Activated T-helper 1 cell treated with anti-CD3 and anti-CD28 coated beads, Interleukin-12 subunit alpha, Interleukin-12 subunit beta, Interleukin-2, Interleukin-4 antibody, amounts not matched to agents 30 ng/mL and 10 ng/mL and 1 ng/mL, durations not matched to agents 14 hours and 24 hours and 36 hours (primary cell): ENCODE measurements at regions not wholly inside any gene's neighbourhood (a gene's known extent, or its start where the extent isn't known, plus 50 kb on each side); places are given as distances from the start of the nearest gene placed in this dataset.

Source experiments
- DNase-seq: peaks from one replicate; pipeline ENCODE4 v3.0.0; 2021; ENCODE audit warnings: low spot score
- H3K27ac Mint-ChIP-seq: one replicate; pipeline ENCODE4 v1.8.0; 2021; ENCODE audit warnings: mild to moderate bottlenecking, mixed read lengths
- H3K27me3 Mint-ChIP-seq: one replicate; pipeline ENCODE4 v1.8.0; 2022; ENCODE audit warnings: mild to moderate bottlenecking, moderate library complexity, mixed read lengths; ENCODE audit not compliant: insufficient read depth
- H3K36me3 Mint-ChIP-seq: one replicate; pipeline ENCODE4 v1.8.0; 2021; ENCODE audit warnings: low read depth, mixed read lengths
- H3K4me1 Mint-ChIP-seq: one replicate; pipeline ENCODE4 v1.8.0; 2021; ENCODE audit warnings: low read depth, mixed read lengths
- H3K4me3 Mint-ChIP-seq: one replicate; pipeline ENCODE4 v1.8.0; 2021; ENCODE audit warnings: mild to moderate bottlenecking, moderate library complexity, mixed read lengths
- H3K9me3 Mint-ChIP-seq: one replicate; pipeline ENCODE4 v1.8.0; 2021; ENCODE audit warnings: mixed read lengths
- intact Hi-C: fragments of 100-400 bp; cut with micrococcal nuclease; formaldehyde crosslinking; loops from one replicate; pipeline ENCODE4 v1.15.1; 2024

GRCh38 chr13:104733427-104733826 lies 1667.2 kb upstream of the SLC10A2 start:
- Mint-ChIP-seq H3K36me3 (no peaks in the 10 kb centered on the region), H3K27ac (no peak overlapping the region), H3K27me3 (no peaks in the 10 kb centered on the region), H3K9me3 (no peaks in the 10 kb centered on the region), H3K4me3 (no peak overlapping the region), H3K4me1 (no peaks in the 10 kb centered on the region)
- no peak for DNase-seq
- intact Hi-C loops: no loop called here

GRCh38 chr13:104715111-104715510 lies 1648.9 kb upstream of the SLC10A2 start:
- no peak overlapping the region for H3K4me3 Mint-ChIP-seq
- no peak overlapping the region for H3K27ac Mint-ChIP-seq
- intact Hi-C loops: no loop called here
- H3K27me3 Mint-ChIP-seq: no peaks in the 10 kb centered on the region
- no peaks in the 10 kb centered on the region for H3K36me3 Mint-ChIP-seq
- no peaks in the 10 kb centered on the region for H3K4me1 Mint-ChIP-seq
- DNase-seq: no peak
- H3K9me3 Mint-ChIP-seq: no peaks in the 10 kb centered on the region

GRCh38 chr13:104705031-104705750 lies 1639.0 kb upstream of the SLC10A2 start:
- no peaks in the 10 kb centered on the region for H3K27me3 Mint-ChIP-seq
- no peak for DNase-seq
- intact Hi-C loops: no loop called here
- no peaks in the 10 kb centered on the region for H3K36me3 Mint-ChIP-seq
- H3K27ac Mint-ChIP-seq: no peak overlapping the region
- H3K9me3 Mint-ChIP-seq: no peaks in the 10 kb centered on the region
- H3K4me1 Mint-ChIP-seq: no peaks in the 10 kb centered on the region
- no peak overlapping the region for H3K4me3 Mint-ChIP-seq

GRCh38 chr13:104701591-104701990 lies 1635.4 kb upstream of the SLC10A2 start:
- no peaks in the 10 kb centered on the region for H3K27me3 Mint-ChIP-seq
- no peak overlapping the region for H3K4me3 Mint-ChIP-seq
- H3K27ac Mint-ChIP-seq: no peak overlapping the region
- DNase-seq: no peak
- no peaks in the 10 kb centered on the region for H3K4me1 Mint-ChIP-seq
- no peaks in the 10 kb centered on the region for H3K9me3 Mint-ChIP-seq
- intact Hi-C loops: no loop called here
- H3K36me3 Mint-ChIP-seq: no peaks in the 10 kb centered on the region

GRCh38 chr13:104694397-104694796 lies 1628.2 kb upstream of the SLC10A2 start:
- intact Hi-C loops: no loop called here
- Mint-ChIP-seq H3K4me3 (no peak overlapping the region), H3K27ac (no peak overlapping the region), H3K9me3 (no peaks in the 10 kb centered on the region), H3K36me3 (no peaks in the 10 kb centered on the region), H3K27me3 (no peaks in the 10 kb centered on the region), H3K4me1 (no peaks in the 10 kb centered on the region)
- no peak for DNase-seq

- Mint-ChIP-seq H3K36me3 (no peaks in the 10 kb centered on the region), H3K9me3 (no peaks in the 10 kb centered on the region), H3K4me1 (no peaks in the 10 kb centered on the region), H3K4me3 (no peak overlapping the region), H3K27ac (no peak overlapping the region), H3K27me3 (no peaks in the 10 kb centered on the region)
- DNase-seq: no peak
- intact Hi-C loops: no loop called here
Observed at GRCh38 chr13:104693126-104693525, 1626.9 kb upstream of the SLC10A2 start.

GRCh38 chr13:104691767-104692467 lies 1625.7 kb upstream of the SLC10A2 start:
- intact Hi-C loops: no loop called here
- Mint-ChIP-seq H3K4me3 (no peak overlapping the region), H3K9me3 (no peaks in the 10 kb centered on the region), H3K27me3 (no peaks in the 10 kb centered on the region), H3K27ac (no peak overlapping the region), H3K4me1 (no peaks in the 10 kb centered on the region), H3K36me3 (no peaks in the 10 kb centered on the region)
- no peak for DNase-seq

- Mint-ChIP-seq H3K9me3 (no peaks in the 10 kb centered on the region), H3K27ac (no peak overlapping the region)
Observed at GRCh38 chr13:104686484-104686883, 1620.3 kb upstream of the SLC10A2 start.

GRCh38 chr13:104683789-104684188 lies 1617.6 kb upstream of the SLC10A2 start:
- Mint-ChIP-seq H3K4me1 (no peaks in the 10 kb centered on the region), H3K9me3 (no peaks in the 10 kb centered on the region)

More at GRCh38 chr13:104686484-104686883, 1620.3 kb upstream of the SLC10A2 start:
- no peaks in the 10 kb centered on the region for H3K27me3 Mint-ChIP-seq
- no peak for DNase-seq
- no peaks in the 10 kb centered on the region for H3K36me3 Mint-ChIP-seq
- H3K4me3 Mint-ChIP-seq: no peak overlapping the region
- no peaks in the 10 kb centered on the region for H3K4me1 Mint-ChIP-seq
- intact Hi-C loops: no loop called here

GRCh38 chr13:104678161-104678560 lies 1611.9 kb upstream of the SLC10A2 start:
- Mint-ChIP-seq H3K36me3 (no peaks in the 10 kb centered on the region), H3K27me3 (no peaks in the 10 kb centered on the region), H3K27ac (no peak overlapping the region), H3K9me3 (no peaks in the 10 kb centered on the region), H3K4me1 (no peaks in the 10 kb centered on the region), H3K4me3 (no peak overlapping the region)
- intact Hi-C loops: no loop called here
- DNase-seq: no peak

More at GRCh38 chr13:104683789-104684188, 1617.6 kb upstream of the SLC10A2 start:
- Mint-ChIP-seq H3K36me3 (no peaks in the 10 kb centered on the region), H3K27me3 (no peaks in the 10 kb centered on the region), H3K4me3 (no peak overlapping the region), H3K27ac (no peak overlapping the region)
- intact Hi-C loops: no loop called here
- no peak for DNase-seq

GRCh38 chr13:104671901-104672300 lies 1605.7 kb upstream of the SLC10A2 start:
- H3K9me3 Mint-ChIP-seq: no peaks in the 10 kb centered on the region
- H3K36me3 Mint-ChIP-seq: no peaks in the 10 kb centered on the region
- H3K27ac Mint-ChIP-seq: no peak overlapping the region
- H3K4me1 Mint-ChIP-seq: no peaks in the 10 kb centered on the region
- intact Hi-C loops: no loop called here
- no peaks in the 10 kb centered on the region for H3K27me3 Mint-ChIP-seq
- no peak for DNase-seq
- no peak overlapping the region for H3K4me3 Mint-ChIP-seq

- Mint-ChIP-seq H3K4me1 (no peaks in the 10 kb centered on the region), H3K27ac (no peak overlapping the region), H3K36me3 (no peaks in the 10 kb centered on the region), H3K9me3 (peaks cover 3% of the 10 kb centered on the region), H3K4me3 (no peak overlapping the region), H3K27me3 (no peaks in the 10 kb centered on the region)
- intact Hi-C loops: no loop called here
- no peak for DNase-seq
Observed at GRCh38 chr13:104657196-104657595, 1591.0 kb upstream of the SLC10A2 start.

GRCh38 chr13:104650431-104650830 lies 1584.2 kb upstream of the SLC10A2 start:
- Mint-ChIP-seq H3K36me3 (no peaks in the 10 kb centered on the region), H3K9me3 (peaks cover 3% of the 10 kb centered on the region), H3K27ac (no peak overlapping the region), H3K4me1 (no peaks in the 10 kb centered on the region), H3K4me3 (no peak overlapping the region), H3K27me3 (no peaks in the 10 kb centered on the region)
- no peak for DNase-seq
- intact Hi-C loops: no loop called here
